HL-60 (cell line): ENCODE measurements at regions not wholly inside any gene's neighbourhood (a gene's known extent, or its start where the extent isn't known, plus 50 kb on each side); places are given as distances from the start of the nearest gene placed in this dataset.

Experiments used
- GABPA ChIP-seq: IDR thresholded peaks from 2 replicates; pipeline ENCODE4 v1.6.1; 2012; ENCODE audit warnings: low read depth
- POLR2AphosphoS5 ChIP-seq: IDR thresholded peaks from 2 replicates; pipeline ENCODE4 v1.6.1; 2012; ENCODE audit warnings: low read depth
- SPI1 ChIP-seq: IDR thresholded peaks from 2 replicates; pipeline ENCODE4 v1.6.1; 2012; ENCODE audit warnings: low read depth, mild to moderate bottlenecking, borderline replicate concordance
- TF ChIP-seq, protein P1 (sequence below): IDR thresholded peaks from one replicate; pipeline ENCODE4 v1.5.1; 2011; ENCODE audit warnings: low read length, control low read depth, inconsistent platforms; ENCODE audit not compliant: insufficient read depth
- TF ChIP-seq, protein P2 (sequence below): IDR thresholded peaks from 2 replicates; pipeline ENCODE4 v1.6.1; 2012; ENCODE audit warnings: low read depth; ENCODE audit not compliant: insufficient replicate concordance

DNA sequence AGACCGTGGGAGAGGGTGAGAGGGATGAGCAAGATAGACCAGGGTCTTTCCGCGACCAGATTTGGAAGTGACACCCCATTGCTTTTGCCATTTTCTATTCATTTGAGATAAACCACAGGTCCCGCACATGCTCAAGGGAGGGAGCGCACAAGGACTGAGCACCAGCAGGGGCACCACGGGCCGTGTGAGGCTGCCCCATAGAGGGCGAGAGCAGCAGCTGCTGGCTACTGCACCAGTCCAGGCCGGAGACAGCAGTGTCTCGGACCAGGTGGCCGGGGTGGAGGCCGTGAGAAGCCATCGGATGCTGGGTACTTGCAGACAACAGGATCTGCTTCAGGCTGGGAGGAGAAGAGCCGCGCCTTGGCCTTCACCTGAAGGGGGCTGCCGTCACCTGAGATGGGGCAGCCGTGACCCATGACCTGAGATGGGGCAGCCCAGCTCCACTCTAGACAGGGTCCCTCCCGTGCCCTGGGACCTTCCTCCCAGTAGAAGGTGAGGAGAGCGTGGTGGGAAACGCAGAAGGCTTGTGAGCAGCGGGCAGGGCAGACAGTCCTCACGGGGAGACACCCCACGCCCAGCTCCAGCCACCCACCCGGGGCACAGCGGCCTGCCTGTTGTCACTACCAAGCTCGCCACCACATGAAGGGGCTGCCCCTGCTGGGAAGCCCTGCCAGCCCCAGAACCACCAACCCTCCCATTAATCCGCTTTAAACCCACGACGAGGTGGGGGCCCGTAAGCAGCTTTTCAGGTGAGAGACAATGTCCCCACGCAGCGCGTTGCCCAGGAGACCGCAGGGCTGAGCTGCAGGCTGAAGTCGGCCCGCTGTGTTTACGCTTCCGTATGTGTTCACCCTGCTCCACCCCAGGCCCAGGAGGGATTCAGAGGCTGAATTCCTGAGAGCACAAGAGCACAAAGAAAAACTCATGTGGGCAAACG, 61.7 kb upstream of the FBRSL1 start:
- TF ChIP-seq, protein P1, sequence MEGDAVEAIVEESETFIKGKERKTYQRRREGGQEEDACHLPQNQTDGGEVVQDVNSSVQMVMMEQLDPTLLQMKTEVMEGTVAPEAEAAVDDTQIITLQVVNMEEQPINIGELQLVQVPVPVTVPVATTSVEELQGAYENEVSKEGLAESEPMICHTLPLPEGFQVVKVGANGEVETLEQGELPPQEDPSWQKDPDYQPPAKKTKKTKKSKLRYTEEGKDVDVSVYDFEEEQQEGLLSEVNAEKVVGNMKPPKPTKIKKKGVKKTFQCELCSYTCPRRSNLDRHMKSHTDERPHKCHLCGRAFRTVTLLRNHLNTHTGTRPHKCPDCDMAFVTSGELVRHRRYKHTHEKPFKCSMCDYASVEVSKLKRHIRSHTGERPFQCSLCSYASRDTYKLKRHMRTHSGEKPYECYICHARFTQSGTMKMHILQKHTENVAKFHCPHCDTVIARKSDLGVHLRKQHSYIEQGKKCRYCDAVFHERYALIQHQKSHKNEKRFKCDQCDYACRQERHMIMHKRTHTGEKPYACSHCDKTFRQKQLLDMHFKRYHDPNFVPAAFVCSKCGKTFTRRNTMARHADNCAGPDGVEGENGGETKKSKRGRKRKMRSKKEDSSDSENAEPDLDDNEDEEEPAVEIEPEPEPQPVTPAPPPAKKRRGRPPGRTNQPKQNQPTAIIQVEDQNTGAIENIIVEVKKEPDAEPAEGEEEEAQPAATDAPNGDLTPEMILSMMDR: no peak
- TF ChIP-seq POLR2AphosphoS5 (no peak), GABPA (no peak), SPI1 (no peak)
- TF ChIP-seq, protein P2, sequence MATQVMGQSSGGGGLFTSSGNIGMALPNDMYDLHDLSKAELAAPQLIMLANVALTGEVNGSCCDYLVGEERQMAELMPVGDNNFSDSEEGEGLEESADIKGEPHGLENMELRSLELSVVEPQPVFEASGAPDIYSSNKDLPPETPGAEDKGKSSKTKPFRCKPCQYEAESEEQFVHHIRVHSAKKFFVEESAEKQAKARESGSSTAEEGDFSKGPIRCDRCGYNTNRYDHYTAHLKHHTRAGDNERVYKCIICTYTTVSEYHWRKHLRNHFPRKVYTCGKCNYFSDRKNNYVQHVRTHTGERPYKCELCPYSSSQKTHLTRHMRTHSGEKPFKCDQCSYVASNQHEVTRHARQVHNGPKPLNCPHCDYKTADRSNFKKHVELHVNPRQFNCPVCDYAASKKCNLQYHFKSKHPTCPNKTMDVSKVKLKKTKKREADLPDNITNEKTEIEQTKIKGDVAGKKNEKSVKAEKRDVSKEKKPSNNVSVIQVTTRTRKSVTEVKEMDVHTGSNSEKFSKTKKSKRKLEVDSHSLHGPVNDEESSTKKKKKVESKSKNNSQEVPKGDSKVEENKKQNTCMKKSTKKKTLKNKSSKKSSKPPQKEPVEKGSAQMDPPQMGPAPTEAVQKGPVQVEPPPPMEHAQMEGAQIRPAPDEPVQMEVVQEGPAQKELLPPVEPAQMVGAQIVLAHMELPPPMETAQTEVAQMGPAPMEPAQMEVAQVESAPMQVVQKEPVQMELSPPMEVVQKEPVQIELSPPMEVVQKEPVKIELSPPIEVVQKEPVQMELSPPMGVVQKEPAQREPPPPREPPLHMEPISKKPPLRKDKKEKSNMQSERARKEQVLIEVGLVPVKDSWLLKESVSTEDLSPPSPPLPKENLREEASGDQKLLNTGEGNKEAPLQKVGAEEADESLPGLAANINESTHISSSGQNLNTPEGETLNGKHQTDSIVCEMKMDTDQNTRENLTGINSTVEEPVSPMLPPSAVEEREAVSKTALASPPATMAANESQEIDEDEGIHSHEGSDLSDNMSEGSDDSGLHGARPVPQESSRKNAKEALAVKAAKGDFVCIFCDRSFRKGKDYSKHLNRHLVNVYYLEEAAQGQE: no peak
